H9 (cell line): ENCODE measurements at regions not wholly inside any gene's neighbourhood (a gene's known extent, or its start where the extent isn't known, plus 50 kb on each side); places are given as distances from the start of the nearest gene placed in this dataset.

Experiments used
- DNase-seq: peaks from one replicate; pipeline ENCODE4 v3.0.0-alpha.2; 2017
- H2AFZ ChIP-seq: one replicate; pipeline ENCODE4 v1.6.1; 2013; ENCODE audit warnings: mild to moderate bottlenecking, low read length, control low read depth, moderate library complexity
- H2AK5ac ChIP-seq: 2 replicates; pipeline ENCODE4 v1.6.1; 2013; ENCODE audit warnings: low read length, control low read depth, mixed read lengths; ENCODE audit not compliant: insufficient read length
- H2BK120ac ChIP-seq: one replicate; pipeline ENCODE4 v1.6.1; 2013; ENCODE audit warnings: low read depth, mild to moderate bottlenecking, low read length, control low read depth, inconsistent platforms; ENCODE audit not compliant: poor library complexity, severe bottlenecking
- H2BK12ac ChIP-seq: 2 replicates; pipeline ENCODE4 v1.6.1; 2013; ENCODE audit warnings: low read length, control low read depth, mixed read lengths, low read depth; ENCODE audit not compliant: insufficient read length
- H2BK15ac ChIP-seq: 2 replicates; pipeline ENCODE4 v1.6.1; 2013; ENCODE audit warnings: low read depth, low read length, control low read depth
- H2BK20ac ChIP-seq: one replicate; pipeline ENCODE4 v1.6.1; 2013; ENCODE audit warnings: low read depth, mild to moderate bottlenecking, low read length, control low read depth, inconsistent platforms; ENCODE audit not compliant: poor library complexity, severe bottlenecking
- H2BK5ac ChIP-seq: 2 replicates; pipeline ENCODE4 v1.6.1; 2013; ENCODE audit warnings: low read length, control low read depth, mixed read lengths; ENCODE audit not compliant: insufficient read length
- H3K14ac ChIP-seq: 2 replicates; pipeline ENCODE4 v1.6.1; 2013; ENCODE audit warnings: low read length, control low read depth; ENCODE audit not compliant: insufficient read depth
- H3K18ac ChIP-seq: 2 replicates; pipeline ENCODE4 v1.6.1; 2013; ENCODE audit warnings: low read depth, mild to moderate bottlenecking, mixed read lengths, low read length, control low read depth; ENCODE audit not compliant: insufficient read length
- H3K23ac ChIP-seq: 2 replicates; pipeline ENCODE4 v1.6.1; 2013; ENCODE audit warnings: low read length, control low read depth, mixed read lengths, low read depth; ENCODE audit not compliant: insufficient read length
- H3K23me2 ChIP-seq: 2 replicates; pipeline ENCODE4 v1.6.1; 2013; ENCODE audit warnings: low read depth, mild to moderate bottlenecking, mixed read lengths, low read length, control low read depth; ENCODE audit not compliant: insufficient read length, poor library complexity, severe bottlenecking
- H3K27ac ChIP-seq: 2 replicates; pipeline ENCODE4 v1.5.1; 2013; ENCODE audit warnings: low read length, control low read depth, mixed read lengths, low read depth; ENCODE audit not compliant: insufficient read length
- H3K27me3 ChIP-seq: 2 replicates; pipeline ENCODE4 v1.6.1; 2013; ENCODE audit warnings: low read length, control low read depth, inconsistent platforms; ENCODE audit not compliant: insufficient read depth
- H3K4ac ChIP-seq: 2 replicates; pipeline ENCODE4 v1.6.1; 2013; ENCODE audit warnings: low read depth, mild to moderate bottlenecking, control low read depth, inconsistent platforms, low read length, moderate library complexity
- H3K4me1 ChIP-seq: 2 replicates; pipeline ENCODE4 v1.6.1; 2013; ENCODE audit warnings: low read length, control low read depth, inconsistent platforms; ENCODE audit not compliant: insufficient read depth
- H3K4me2 ChIP-seq: 2 replicates; pipeline ENCODE4 v1.6.1; 2013; ENCODE audit warnings: low read length, control low read depth, mixed read lengths; ENCODE audit not compliant: insufficient read length, insufficient read depth
- H3K56ac ChIP-seq: 2 replicates; pipeline ENCODE4 v1.6.1; 2013; ENCODE audit warnings: low read depth, mild to moderate bottlenecking, mixed read lengths, low read length, control low read depth; ENCODE audit not compliant: insufficient read length
- H3K79me1 ChIP-seq: 2 replicates; pipeline ENCODE4 v1.6.1; 2013; ENCODE audit warnings: low read depth, mild to moderate bottlenecking, moderate library complexity, low read length, control low read depth, inconsistent platforms; ENCODE audit not compliant: insufficient read depth, poor library complexity, severe bottlenecking
- H3K79me2 ChIP-seq: 2 replicates; pipeline ENCODE4 v1.6.1; 2013; ENCODE audit warnings: low read length, control low read depth, inconsistent platforms; ENCODE audit not compliant: insufficient read depth
- H3K9ac ChIP-seq: 2 replicates; pipeline ENCODE4 v1.6.1; 2013; ENCODE audit warnings: low read length, control low read depth, mixed read lengths; ENCODE audit not compliant: insufficient read length; ENCODE audit errors: extremely low read depth
- H3K9me3 ChIP-seq: one replicate; pipeline ENCODE4 v1.6.1; 2013; ENCODE audit warnings: low read depth, low read length, inconsistent platforms; ENCODE audit not compliant: control insufficient read depth
- H3T11ph ChIP-seq: one replicate; pipeline ENCODE4 v1.6.1; 2013; ENCODE audit warnings: mild to moderate bottlenecking, low read length, control low read depth, inconsistent platforms
- H4K20me1 ChIP-seq: one replicate; pipeline ENCODE4 v1.6.1; 2013; ENCODE audit not compliant: control insufficient read depth, insufficient read length, insufficient read depth
- H4K5ac ChIP-seq: 2 replicates; pipeline ENCODE4 v1.6.1; 2013; ENCODE audit warnings: low read depth, mild to moderate bottlenecking, mixed read lengths, low read length, control low read depth; ENCODE audit not compliant: insufficient read length
- H4K8ac ChIP-seq: replicated peaks from 2 replicates; pipeline ENCODE4 v1.6.1; 2013; ENCODE audit warnings: low read length, control low read depth, mixed read lengths, low read depth; ENCODE audit not compliant: insufficient read length
- H4K91ac ChIP-seq: 2 replicates; pipeline ENCODE4 v1.6.1; 2013; ENCODE audit warnings: low read depth, mild to moderate bottlenecking, moderate library complexity, mixed read lengths, low read length, control low read depth; ENCODE audit not compliant: insufficient read length
- H3K27ac Mint-ChIP-seq, 3 experiments: 2 replicates in 2 of 3; 3 replicates in 1 of 3; pipeline ENCODE4 v1.8.0; 2020 to 2021; ENCODE audit warnings: mixed read lengths in 3 of 3, mild to moderate bottlenecking in 1 of 3, moderate library complexity in 1 of 3
- H3K27me3 Mint-ChIP-seq: 2 replicates; pipeline ENCODE4 v1.8.0; 2021; ENCODE audit warnings: low read depth, mild to moderate bottlenecking, moderate library complexity, mixed read lengths
- H3K36me3 Mint-ChIP-seq, 3 experiments: 2 replicates in 2 of 3; 3 replicates in 1 of 3; pipeline ENCODE4 v1.8.0; 2020 to 2021; ENCODE audit warnings: low read depth in 3 of 3, mixed read lengths in 3 of 3; ENCODE audit not compliant: insufficient read depth in 1 of 3
- H3K4me1 Mint-ChIP-seq, 2 experiments: 2 replicates each; pipeline ENCODE4 v1.8.0; 2020; ENCODE audit warnings: mixed read lengths in 2 of 2
- H3K4me3 Mint-ChIP-seq, 2 experiments: 2 replicates in 1 of 2; 3 replicates in 1 of 2; pipeline ENCODE4 v1.8.0; 2020 to 2021; ENCODE audit warnings: mild to moderate bottlenecking in 2 of 2, mixed read lengths in 2 of 2, moderate library complexity in 1 of 2
- H3K9me3 Mint-ChIP-seq, 2 experiments: 2 replicates in 1 of 2; 3 replicates in 1 of 2; pipeline ENCODE4 v1.8.0; 2020; ENCODE audit warnings: mild to moderate bottlenecking in 2 of 2, mixed read lengths in 2 of 2, moderate library complexity in 1 of 2
- WGBS: extraction: QIAGEN DNeasy Blood & Tissue Kit; methylation state at CpG from one replicate; pipeline ENCODE4 v1.1.7; 2013; ENCODE audit warnings: missing lambda C conversion rate, low lambda C conversion rate, mixed read lengths; ENCODE audit not compliant: insufficient read length; ENCODE audit errors: extremely low coverage; 5-methylcytosine and 5-hydroxymethylcytosine counted together
- TF ChIP-seq, protein P1 (sequence below): fragments of 200-600 bp; sonication (generic); conservative IDR thresholded peaks from 3 replicates; pipeline ENCODE4 v1.8.0; 2021; ENCODE audit warnings: antibody characterized with exemption, mild to moderate bottlenecking

DNA sequence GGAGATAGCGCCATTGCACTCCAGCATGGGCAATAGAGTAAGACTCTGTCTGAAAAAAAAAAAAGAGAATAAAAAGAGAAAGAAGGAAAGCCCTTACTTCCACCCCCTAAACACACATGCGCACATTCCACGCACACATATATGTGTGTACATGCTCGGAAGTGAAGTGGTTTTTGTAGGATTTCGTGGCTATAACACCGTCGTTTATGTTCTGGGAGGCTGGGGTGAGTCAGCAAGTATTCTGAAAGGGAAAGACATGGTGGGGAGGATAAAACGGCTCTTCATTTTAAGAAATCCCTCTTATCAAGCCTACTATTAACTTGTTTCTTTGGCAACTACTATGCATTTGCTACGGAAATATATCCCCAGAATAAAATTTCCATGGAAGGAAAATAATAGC is 422.8 kb upstream of the TBL1XR1 start:
- Mint-ChIP-seq H3K4me1 (peaks cover 5 to 7% of the 10 kb centered on the region in 2 experiments), H3K9me3 (no peaks in the 10 kb centered on the region), H3K27ac (no peak overlapping the region), H3K4me3 (no peak overlapping the region), H3K27me3 (no peaks in the 10 kb centered on the region), H3K36me3 (no peaks in the 10 kb centered on the region)
- Histone ChIP-seq H3K27ac (no peak overlapping the region), H3K9me3 (no peaks in the 10 kb centered on the region), H4K91ac (no peak overlapping the region), H3K79me1 (no peaks in the 10 kb centered on the region), H3K4me2 (no peak overlapping the region), H3K4ac (no peak overlapping the region), H3K23me2 (no peaks in the 10 kb centered on the region), H2BK20ac (no peak overlapping the region), H4K20me1 (no peaks in the 10 kb centered on the region), H3K23ac (no peak overlapping the region), H2BK15ac (no peak overlapping the region), H3K9ac (no peak overlapping the region), H3K4me1 (no peaks in the 10 kb centered on the region; the same call in 1 of the 2 replicates), H2BK5ac (no peak overlapping the region), H2BK12ac (no peak overlapping the region), H2BK120ac (no peak overlapping the region), H2AFZ (no peak overlapping the region), H2AK5ac (no peak overlapping the region), H4K5ac (no peak overlapping the region), H3K56ac (no peak overlapping the region), H3T11ph (no peak overlapping the region), H4K8ac (no peak overlapping the region), H3K14ac (no peak overlapping the region), H3K18ac (no peak overlapping the region), H3K79me2 (no peaks in the 10 kb centered on the region), H3K27me3 (no peaks in the 10 kb centered on the region)
- no CpG with 5 or more reads among the region's 9 CpGs for WGBS
- no peak for DNase-seq
- TF ChIP-seq, protein P1, sequence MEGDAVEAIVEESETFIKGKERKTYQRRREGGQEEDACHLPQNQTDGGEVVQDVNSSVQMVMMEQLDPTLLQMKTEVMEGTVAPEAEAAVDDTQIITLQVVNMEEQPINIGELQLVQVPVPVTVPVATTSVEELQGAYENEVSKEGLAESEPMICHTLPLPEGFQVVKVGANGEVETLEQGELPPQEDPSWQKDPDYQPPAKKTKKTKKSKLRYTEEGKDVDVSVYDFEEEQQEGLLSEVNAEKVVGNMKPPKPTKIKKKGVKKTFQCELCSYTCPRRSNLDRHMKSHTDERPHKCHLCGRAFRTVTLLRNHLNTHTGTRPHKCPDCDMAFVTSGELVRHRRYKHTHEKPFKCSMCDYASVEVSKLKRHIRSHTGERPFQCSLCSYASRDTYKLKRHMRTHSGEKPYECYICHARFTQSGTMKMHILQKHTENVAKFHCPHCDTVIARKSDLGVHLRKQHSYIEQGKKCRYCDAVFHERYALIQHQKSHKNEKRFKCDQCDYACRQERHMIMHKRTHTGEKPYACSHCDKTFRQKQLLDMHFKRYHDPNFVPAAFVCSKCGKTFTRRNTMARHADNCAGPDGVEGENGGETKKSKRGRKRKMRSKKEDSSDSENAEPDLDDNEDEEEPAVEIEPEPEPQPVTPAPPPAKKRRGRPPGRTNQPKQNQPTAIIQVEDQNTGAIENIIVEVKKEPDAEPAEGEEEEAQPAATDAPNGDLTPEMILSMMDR, result no peak
